Rectal smooth muscle tissue (tissue), 1 donor: ENCODE measurements at regions not wholly inside any gene's neighbourhood (a gene's known extent, or its start where the extent isn't known, plus 50 kb on each side); places are given as distances from the start of the nearest gene placed in this dataset.
"Not testable (repeated sequence)": the region's sequence is repeated elsewhere in the genome, so short reads cannot be mapped to it uniquely, and the experiment has no call there.

Source experiments
- H3K27ac ChIP-seq: one replicate; pipeline ENCODE4 v1.7.0; 2013; ENCODE audit warnings: low read depth, low read length, inconsistent platforms
- H3K27me3 ChIP-seq: one replicate; pipeline ENCODE4 v1.7.0; 2013; ENCODE audit warnings: low read length; ENCODE audit not compliant: control insufficient read depth, insufficient read depth
- H3K36me3 ChIP-seq: one replicate; pipeline ENCODE4 v1.7.0; 2013; ENCODE audit warnings: low read length; ENCODE audit not compliant: control insufficient read depth, insufficient read depth
- H3K4me1 ChIP-seq: one replicate; pipeline ENCODE4 v1.7.0; 2013; ENCODE audit warnings: low read length; ENCODE audit not compliant: control insufficient read depth, insufficient read depth
- H3K4me3 ChIP-seq: one replicate; pipeline ENCODE4 v1.7.0; 2013; ENCODE audit warnings: low read length
- H3K9ac ChIP-seq: one replicate; pipeline ENCODE4 v1.7.0; 2013; ENCODE audit warnings: low read length

GRCh38 chr4:164096766-164097518 is 602.5 kb downstream of the TMA16 start:
- Histone ChIP-seq H3K4me1 (no peaks in the 10 kb centered on the region), H3K36me3 (no peaks in the 10 kb centered on the region), H3K9ac (no peak overlapping the region), H3K27me3 (no peaks in the 10 kb centered on the region), H3K4me3 (no peak overlapping the region), H3K27ac (no peak overlapping the region)

- H3K9ac ChIP-seq, H3K4me1 ChIP-seq, H3K36me3 ChIP-seq, H3K27ac ChIP-seq, H3K4me3 ChIP-seq, H3K27me3 ChIP-seq: not testable (repeated sequence)
These were observed 606.4 kb downstream of the TMA16 start for GRCh38 chr4:164100741-164101365.

- no peaks in the 10 kb centered on the region for H3K4me1 ChIP-seq
- no peak overlapping the region for H3K27ac ChIP-seq
- no peak overlapping the region for H3K4me3 ChIP-seq
These were observed 614.5 kb downstream of the TMA16 start for GRCh38 chr4:164108971-164109370.

GRCh38 chr4:164109503-164109902 is 615.0 kb downstream of the TMA16 start:
- Histone ChIP-seq H3K9ac (no peak overlapping the region), H3K36me3 (no peaks in the 10 kb centered on the region), H3K27me3 (no peaks in the 10 kb centered on the region), H3K27ac (no peak overlapping the region), H3K4me1 (no peaks in the 10 kb centered on the region), H3K4me3 (no peak overlapping the region)

More at GRCh38 chr4:164108971-164109370, 614.5 kb downstream of the TMA16 start:
- no peak overlapping the region for H3K9ac ChIP-seq
- no peaks in the 10 kb centered on the region for H3K27me3 ChIP-seq
- H3K36me3 ChIP-seq: no peaks in the 10 kb centered on the region

DNA sequence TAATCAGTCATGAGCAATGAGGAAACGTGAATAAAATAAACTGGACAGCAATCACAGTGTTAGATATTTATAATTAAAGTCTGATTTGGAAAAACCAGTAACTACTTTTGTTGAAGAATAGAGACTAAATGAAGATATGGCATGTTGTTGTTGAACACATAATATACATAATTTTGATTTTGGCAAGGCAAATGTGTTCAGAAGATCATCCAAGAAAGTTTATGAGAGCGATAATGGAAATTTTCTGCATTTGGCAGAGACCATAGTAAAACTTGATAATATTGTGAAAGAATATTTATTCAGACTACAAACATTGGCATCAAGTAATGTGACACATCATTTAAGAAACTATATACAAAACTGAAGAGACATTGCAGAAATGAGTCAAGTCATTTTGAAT is 620.7 kb downstream of the TMA16 start:
- H3K27me3 ChIP-seq: no peaks in the 10 kb centered on the region
- no peak overlapping the region for H3K27ac ChIP-seq
- no peaks in the 10 kb centered on the region for H3K36me3 ChIP-seq
- no peak overlapping the region for H3K4me3 ChIP-seq
- H3K4me1 ChIP-seq: no peaks in the 10 kb centered on the region
- H3K9ac ChIP-seq: no peak overlapping the region

GRCh38 chr4:164116286-164116685 is 621.8 kb downstream of the TMA16 start:
- Histone ChIP-seq H3K4me3 (no peak overlapping the region), H3K9ac (no peak overlapping the region), H3K27ac (no peak overlapping the region), H3K27me3 (no peaks in the 10 kb centered on the region), H3K4me1 (no peaks in the 10 kb centered on the region), H3K36me3 (no peaks in the 10 kb centered on the region)

GRCh38 chr4:164134388-164134787 is 619.5 kb upstream of the SMIM31 start:
- H3K4me1 ChIP-seq: no peaks in the 10 kb centered on the region
- no peak overlapping the region for H3K4me3 ChIP-seq
- no peak overlapping the region for H3K9ac ChIP-seq
- H3K36me3 ChIP-seq: no peaks in the 10 kb centered on the region
- H3K27me3 ChIP-seq: no peaks in the 10 kb centered on the region
- no peak overlapping the region for H3K27ac ChIP-seq

DNA sequence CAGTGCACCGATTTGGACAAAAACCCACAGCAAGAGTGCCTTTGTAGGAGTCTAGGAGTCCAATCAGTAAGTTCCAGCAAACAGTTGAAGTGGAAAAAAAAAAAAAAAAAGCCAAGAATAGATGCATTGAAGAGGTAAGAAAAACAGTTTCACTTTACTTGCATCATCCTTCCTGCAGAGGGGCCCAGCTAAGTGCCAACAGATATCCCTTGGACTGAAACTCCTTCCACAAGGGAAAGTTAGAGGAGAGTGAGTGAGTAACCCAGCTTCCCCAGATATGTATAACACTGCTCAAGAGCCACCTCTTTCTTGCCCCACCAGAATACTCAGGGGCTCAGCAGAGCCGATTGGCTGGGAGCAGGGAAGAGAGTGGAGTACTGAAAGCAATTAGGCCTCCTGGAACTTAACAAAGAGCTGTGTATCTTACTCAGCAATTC is 617.7 kb upstream of the SMIM31 start:
- H3K4me3 ChIP-seq: no peak overlapping the region
- H3K9ac ChIP-seq: no peak overlapping the region
- no peaks in the 10 kb centered on the region for H3K27me3 ChIP-seq
- H3K4me1 ChIP-seq: no peaks in the 10 kb centered on the region
- H3K27ac ChIP-seq: no peak overlapping the region
- H3K36me3 ChIP-seq: no peaks in the 10 kb centered on the region

GRCh38 chr4:164138521-164138920 is 615.4 kb upstream of the SMIM31 start:
- no peaks in the 10 kb centered on the region for H3K27me3 ChIP-seq
- no peak overlapping the region for H3K4me3 ChIP-seq
- no peaks in the 10 kb centered on the region for H3K36me3 ChIP-seq
- H3K4me1 ChIP-seq: no peaks in the 10 kb centered on the region
- H3K27ac ChIP-seq: no peak overlapping the region
- H3K9ac ChIP-seq: no peak overlapping the region

DNA sequence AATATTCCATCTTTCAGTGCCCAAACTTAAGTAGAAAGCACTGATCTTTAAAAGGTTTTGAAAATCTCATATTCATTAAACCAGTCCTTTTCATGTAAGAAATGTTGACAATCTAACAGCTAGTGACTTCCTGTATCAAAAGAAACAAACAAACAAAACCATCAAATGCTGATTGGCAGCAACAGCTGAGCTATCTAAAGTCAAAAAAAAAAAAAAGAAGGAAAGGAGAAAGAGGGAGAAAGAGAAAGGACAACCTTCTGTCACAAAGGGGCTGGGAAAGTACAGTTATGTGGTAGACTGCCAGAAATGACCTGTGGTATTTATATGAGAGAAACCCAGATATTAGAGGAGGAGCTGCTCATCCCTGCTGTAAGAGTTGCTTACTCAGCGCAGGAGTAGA is 614.6 kb upstream of the SMIM31 start:
- Histone ChIP-seq H3K36me3 (no peaks in the 10 kb centered on the region), H3K4me1 (no peaks in the 10 kb centered on the region), H3K27ac (no peak overlapping the region), H3K4me3 (no peak overlapping the region), H3K9ac (no peak overlapping the region), H3K27me3 (no peaks in the 10 kb centered on the region)

DNA sequence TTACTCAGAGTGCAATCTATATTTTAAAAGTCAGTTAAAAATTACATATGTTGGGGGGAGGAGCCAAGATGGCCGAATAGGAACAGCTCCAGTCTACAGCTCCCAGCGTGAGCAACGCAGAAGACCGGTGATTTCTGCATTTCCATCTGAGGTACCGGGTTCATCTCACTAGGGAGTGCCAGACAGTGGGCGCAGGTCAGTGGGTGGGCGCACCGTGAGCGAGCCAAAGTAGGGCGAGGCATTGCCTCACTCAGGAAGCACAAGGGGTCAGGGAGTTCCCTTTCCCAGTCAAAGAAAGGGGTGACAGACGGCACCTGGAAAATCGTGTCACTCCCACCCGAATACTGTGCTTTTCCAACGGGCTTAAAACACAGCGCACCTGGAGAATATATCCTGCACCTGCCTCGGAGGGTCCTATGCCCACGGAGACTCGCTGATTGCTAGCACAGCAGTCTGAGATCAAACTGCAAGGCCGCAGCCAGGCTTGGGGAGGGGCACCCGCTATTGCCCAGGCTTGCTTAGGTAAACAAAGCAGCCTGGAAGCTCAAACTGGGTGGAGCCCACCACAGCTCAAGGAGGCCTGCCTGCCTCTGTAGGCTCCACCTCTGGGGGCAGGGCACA is 612.1 kb upstream of the SMIM31 start:
- H3K4me1 ChIP-seq, H3K36me3 ChIP-seq, H3K27me3 ChIP-seq, H3K9ac ChIP-seq, H3K4me3 ChIP-seq, H3K27ac ChIP-seq: not testable (repeated sequence)

DNA sequence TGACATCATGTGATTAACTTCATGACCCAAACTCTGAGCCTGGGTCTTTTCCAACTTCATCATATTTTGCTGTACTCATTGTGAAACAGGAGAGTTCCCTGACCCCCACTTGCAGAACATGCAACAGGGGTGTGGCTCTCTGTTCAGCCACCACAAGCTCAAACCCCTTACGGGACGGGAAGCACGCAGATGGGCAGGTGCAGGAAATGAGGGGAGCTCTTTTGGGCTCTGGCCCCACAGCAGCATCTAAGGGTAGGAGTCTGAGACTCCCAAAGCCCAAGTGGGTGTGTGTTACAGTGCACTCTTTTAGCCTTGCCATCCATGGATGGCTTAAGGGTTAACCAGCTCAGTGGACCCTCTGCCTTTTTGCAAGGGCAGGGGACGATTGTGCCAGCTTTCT is 599.5 kb upstream of the SMIM31 start:
- H3K4me3 ChIP-seq: no peak overlapping the region
- H3K27me3 ChIP-seq: no peaks in the 10 kb centered on the region
- H3K4me1 ChIP-seq: no peaks in the 10 kb centered on the region
- H3K9ac ChIP-seq: no peak overlapping the region
- H3K27ac ChIP-seq: no peak overlapping the region
- H3K36me3 ChIP-seq: no peaks in the 10 kb centered on the region

DNA sequence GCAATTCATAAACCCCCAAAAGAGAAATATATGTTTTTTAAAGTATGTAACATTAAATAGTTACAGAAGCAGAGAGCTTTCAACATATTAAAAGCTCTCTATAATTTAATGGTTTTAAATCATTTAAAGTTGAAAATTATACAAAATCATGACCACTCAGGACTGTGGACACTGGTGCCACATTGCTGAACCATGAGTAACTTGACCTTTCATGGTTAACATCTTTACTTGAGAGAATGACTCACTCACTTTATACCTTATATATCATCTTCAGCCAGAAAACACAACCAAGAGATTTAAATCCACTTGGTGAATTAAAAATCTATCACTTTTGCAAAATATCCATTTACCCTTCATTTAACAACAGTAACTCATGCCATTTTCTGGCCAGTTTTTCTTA is 584.3 kb upstream of the SMIM31 start:
- no peaks in the 10 kb centered on the region for H3K4me1 ChIP-seq
- H3K4me3 ChIP-seq: no peak overlapping the region
- H3K27ac ChIP-seq: no peak overlapping the region
- H3K36me3 ChIP-seq: no peaks in the 10 kb centered on the region
- H3K9ac ChIP-seq: no peak overlapping the region
- H3K27me3 ChIP-seq: no peaks in the 10 kb centered on the region
